WI38 (cell line): ENCODE measurements at regions not wholly inside any gene's neighbourhood (a gene's known extent, or its start where the extent isn't known, plus 50 kb on each side); places are given as distances from the start of the nearest gene placed in this dataset.

ENCODE experiments used
- H3K4me3 ChIP-seq: 2 replicates; pipeline ENCODE4 v1.5.1; 2011; ENCODE audit warnings: low read depth, mild to moderate bottlenecking, control low read depth, low read length
- TF ChIP-seq, protein P1 (sequence below): IDR thresholded peaks from 2 replicates; pipeline ENCODE4 v1.5.1; 2012; ENCODE audit warnings: low read depth, mild to moderate bottlenecking, control low read depth, low read length

DNA sequence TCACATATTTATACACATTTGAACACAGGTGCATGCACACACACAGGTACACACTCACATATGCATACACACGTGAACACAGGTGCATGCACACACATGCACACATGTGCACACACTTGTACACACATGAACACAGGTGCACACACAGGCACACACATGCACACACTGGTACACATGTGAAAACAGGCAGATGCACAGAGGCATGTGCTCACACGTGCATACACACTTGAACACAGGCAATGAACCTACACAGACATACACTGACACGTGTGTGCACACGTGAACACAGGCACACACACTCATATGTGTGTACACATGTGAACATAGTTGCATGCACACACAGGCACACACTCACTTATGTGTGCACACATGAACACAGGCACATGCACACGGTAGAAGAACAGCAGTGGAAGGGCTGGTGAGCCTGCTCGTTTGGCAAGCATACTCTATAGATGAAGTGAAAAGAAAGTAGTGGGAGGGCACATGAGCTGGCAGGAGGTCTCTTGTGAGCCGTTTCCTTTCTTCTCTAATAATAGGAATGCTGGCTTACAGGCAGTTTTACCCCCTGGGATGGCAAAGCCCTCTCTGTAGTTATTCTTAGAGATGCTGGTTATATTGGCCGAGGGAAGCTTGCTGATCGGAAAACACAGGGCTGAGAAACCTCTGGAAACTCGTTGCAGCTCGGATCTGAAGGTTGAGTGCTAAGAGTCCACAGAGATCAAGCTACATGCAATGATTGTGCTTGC lies 279.6 kb upstream of the CLNK start:
- TF ChIP-seq, protein P1, sequence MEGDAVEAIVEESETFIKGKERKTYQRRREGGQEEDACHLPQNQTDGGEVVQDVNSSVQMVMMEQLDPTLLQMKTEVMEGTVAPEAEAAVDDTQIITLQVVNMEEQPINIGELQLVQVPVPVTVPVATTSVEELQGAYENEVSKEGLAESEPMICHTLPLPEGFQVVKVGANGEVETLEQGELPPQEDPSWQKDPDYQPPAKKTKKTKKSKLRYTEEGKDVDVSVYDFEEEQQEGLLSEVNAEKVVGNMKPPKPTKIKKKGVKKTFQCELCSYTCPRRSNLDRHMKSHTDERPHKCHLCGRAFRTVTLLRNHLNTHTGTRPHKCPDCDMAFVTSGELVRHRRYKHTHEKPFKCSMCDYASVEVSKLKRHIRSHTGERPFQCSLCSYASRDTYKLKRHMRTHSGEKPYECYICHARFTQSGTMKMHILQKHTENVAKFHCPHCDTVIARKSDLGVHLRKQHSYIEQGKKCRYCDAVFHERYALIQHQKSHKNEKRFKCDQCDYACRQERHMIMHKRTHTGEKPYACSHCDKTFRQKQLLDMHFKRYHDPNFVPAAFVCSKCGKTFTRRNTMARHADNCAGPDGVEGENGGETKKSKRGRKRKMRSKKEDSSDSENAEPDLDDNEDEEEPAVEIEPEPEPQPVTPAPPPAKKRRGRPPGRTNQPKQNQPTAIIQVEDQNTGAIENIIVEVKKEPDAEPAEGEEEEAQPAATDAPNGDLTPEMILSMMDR: no peak
- H3K4me3 ChIP-seq: no peak overlapping the region

DNA sequence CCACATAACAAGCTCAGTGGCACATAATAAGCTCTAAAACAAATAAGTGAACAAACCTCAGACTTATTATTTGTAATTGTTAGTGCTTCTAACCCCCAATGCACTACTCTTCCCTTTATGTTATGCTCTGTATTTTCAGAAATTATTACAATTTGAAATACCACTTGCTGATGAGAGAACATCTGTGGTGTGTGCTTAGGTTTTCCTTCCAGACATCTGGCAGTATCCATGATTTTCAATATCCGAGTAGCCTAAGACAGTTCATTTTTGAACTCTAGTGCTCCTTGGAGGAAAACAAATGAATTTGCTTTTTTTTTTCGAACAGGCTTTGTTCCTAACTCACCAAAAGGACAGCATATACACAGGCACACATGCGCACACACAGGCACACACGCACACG lies 278.7 kb upstream of the CLNK start:
- no peak overlapping the region for H3K4me3 ChIP-seq
- TF ChIP-seq, protein P1: no peak

GRCh38 chr4:10962246-10962645 lies 277.7 kb upstream of the CLNK start:
- H3K4me3 ChIP-seq: no peak overlapping the region
- TF ChIP-seq, protein P1: no peak

DNA sequence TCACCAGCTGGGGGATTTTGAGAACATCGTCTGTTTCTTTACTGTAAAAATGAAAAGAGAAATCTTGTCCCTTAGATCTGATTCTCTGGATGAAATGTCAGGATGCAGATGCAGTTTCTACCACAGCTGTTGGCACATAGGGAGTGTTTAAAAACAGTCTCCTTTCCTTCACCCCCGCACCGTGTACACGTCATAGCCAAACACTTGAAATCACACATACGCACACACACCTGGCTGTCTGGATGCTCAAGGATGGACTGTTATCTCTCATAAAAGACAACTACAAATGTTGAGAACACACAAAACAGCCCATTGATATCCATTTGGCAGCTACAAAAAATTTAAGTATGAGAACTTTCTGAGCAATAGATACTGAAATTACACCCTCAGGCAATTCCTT lies 275.8 kb upstream of the CLNK start:
- TF ChIP-seq, protein P1: no peak

DNA sequence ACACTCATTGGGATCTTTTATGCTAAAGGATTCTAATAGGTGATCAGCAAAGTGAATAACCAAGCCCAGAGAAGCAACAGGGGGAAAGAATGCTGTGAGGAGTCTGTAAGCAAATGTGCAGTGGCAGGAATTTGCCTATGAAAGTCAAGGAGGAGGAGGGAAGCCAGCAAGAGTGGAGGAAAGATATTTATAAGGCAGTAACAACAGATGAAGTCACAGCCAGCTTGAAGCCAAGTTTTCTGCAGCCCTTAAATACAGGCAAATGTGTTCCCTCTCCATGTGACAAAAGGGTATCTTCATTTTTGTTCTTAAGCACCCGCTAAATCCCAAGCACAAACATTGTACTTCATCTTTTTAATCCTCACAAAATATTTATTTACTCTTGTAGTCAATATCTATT lies 275.0 kb upstream of the CLNK start:
- no peak overlapping the region for H3K4me3 ChIP-seq
- TF ChIP-seq, protein P1: no peak

More for the DNA sequence above, 275.8 kb upstream of the CLNK start:
- no peak overlapping the region for H3K4me3 ChIP-seq

DNA sequence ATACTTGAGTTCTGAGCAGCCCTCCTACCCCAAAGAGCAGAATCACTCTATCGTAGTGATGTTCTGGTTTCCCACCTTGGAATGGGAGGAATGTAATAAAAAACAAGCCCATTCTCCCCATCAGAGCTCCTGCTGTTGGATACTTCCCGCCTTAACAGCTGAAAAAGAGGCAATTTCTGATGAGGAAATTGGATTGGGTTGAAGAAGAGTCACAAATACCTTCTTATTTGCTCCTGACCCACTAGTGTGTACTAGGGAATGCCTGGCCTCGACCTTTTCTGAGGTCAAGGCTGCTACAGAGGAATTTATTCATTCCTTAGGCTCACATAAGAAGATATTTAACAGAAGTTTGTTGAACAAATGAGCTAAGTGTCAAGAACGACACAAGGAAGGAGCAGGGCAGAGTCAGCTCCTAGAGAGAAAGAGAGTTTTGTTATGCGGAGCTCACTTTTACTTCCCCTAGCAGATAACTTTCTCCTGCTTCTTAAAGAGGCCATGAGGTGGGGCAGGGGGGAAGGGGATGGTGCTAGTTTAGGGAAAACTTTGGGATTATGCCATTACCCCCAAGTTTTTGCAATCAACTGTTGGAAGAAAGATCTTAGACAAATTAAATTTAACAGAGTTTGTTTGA lies 273.8 kb upstream of the CLNK start:
- TF ChIP-seq, protein P1: no peak
- H3K4me3 ChIP-seq: no peak overlapping the region

- H3K4me3 ChIP-seq: no peak overlapping the region
- TF ChIP-seq, protein P1: no peak
Measured at GRCh38 chr4:10951306-10951705, 266.7 kb upstream of the CLNK start.
